GM23248 (cell line): ENCODE measurements at regions not wholly inside any gene's neighbourhood (a gene's known extent, or its start where the extent isn't known, plus 50 kb on each side); places are given as distances from the start of the nearest gene placed in this dataset.

ENCODE experiments used
- DNase-seq: peaks from one replicate; pipeline ENCODE4 v3.0.0-alpha.2; 2015
- H2AFZ ChIP-seq: fragments of 200-600 bp; sonication (generic); 2 replicates; pipeline ENCODE4 v1.6.1; 2016; ENCODE audit warnings: antibody characterized with exemption
- H3F3A ChIP-seq: fragments of 200-600 bp; sonication (generic); 2 replicates; pipeline ENCODE4 v1.6.1; 2016; ENCODE audit warnings: mild to moderate bottlenecking, antibody characterized with exemption, mixed run types; ENCODE audit not compliant: insufficient read depth
- H3K27ac ChIP-seq: fragments of 200-600 bp; sonication (generic); 2 replicates; pipeline ENCODE4 v1.5.1; 2016; ENCODE audit warnings: mild to moderate bottlenecking
- H3K27me3 ChIP-seq: fragments of 200-600 bp; sonication (generic); replicated peaks from 2 replicates; pipeline ENCODE4 v1.6.1; 2016; ENCODE audit warnings: mild to moderate bottlenecking; ENCODE audit not compliant: insufficient read depth
- H3K36me3 ChIP-seq: fragments of 200-600 bp; sonication (generic); 2 replicates; pipeline ENCODE4 v1.6.1; 2016; ENCODE audit warnings: low read depth, mild to moderate bottlenecking
- H3K4me1 ChIP-seq: fragments of 200-600 bp; sonication (generic); 2 replicates; pipeline ENCODE4 v1.6.1; 2016; ENCODE audit warnings: mild to moderate bottlenecking; ENCODE audit not compliant: insufficient read depth
- H3K4me2 ChIP-seq: fragments of 200-600 bp; sonication (generic); one replicate; pipeline ENCODE4 v1.6.1; 2016; ENCODE audit warnings: mild to moderate bottlenecking; ENCODE audit not compliant: unreplicated experiment
- H3K4me3 ChIP-seq: fragments of 200-600 bp; sonication (generic); 2 replicates; pipeline ENCODE4 v1.5.1; 2016; ENCODE audit warnings: mild to moderate bottlenecking
- H3K79me2 ChIP-seq: fragments of 200-600 bp; sonication (generic); 2 replicates; pipeline ENCODE4 v1.6.1; 2016; ENCODE audit warnings: mild to moderate bottlenecking; ENCODE audit not compliant: insufficient read depth
- H3K9ac ChIP-seq: fragments of 200-600 bp; sonication (generic); 2 replicates; pipeline ENCODE4 v1.6.1; 2016; ENCODE audit warnings: mild to moderate bottlenecking
- H3K9me2 ChIP-seq: fragments of 200-600 bp; sonication (generic); 2 replicates; pipeline ENCODE4 v1.6.1; 2016; ENCODE audit warnings: mixed run types, mild to moderate bottlenecking, moderate library complexity; ENCODE audit not compliant: insufficient read depth
- H3K9me3 ChIP-seq: fragments of 200-600 bp; sonication (generic); one replicate; pipeline ENCODE4 v1.6.1; 2017; ENCODE audit warnings: low read depth
- H4K20me1 ChIP-seq: fragments of 200-600 bp; sonication (generic); 2 replicates; pipeline ENCODE4 v1.6.0; 2016; ENCODE audit not compliant: insufficient read depth
- EZH2 ChIP-seq: fragments of 200-600 bp; sonication (generic); IDR thresholded peaks from 2 replicates; pipeline ENCODE4 v1.6.1; 2018; ENCODE audit warnings: antibody characterized with exemption, mild to moderate bottlenecking; ENCODE audit not compliant: insufficient read depth, poor library complexity, severe bottlenecking
- EZH2phosphoT487 ChIP-seq: fragments of 200-600 bp; sonication (generic); IDR thresholded peaks from 2 replicates; pipeline ENCODE4 v1.6.1; 2018; ENCODE audit warnings: antibody characterized with exemption, moderate library complexity, mild to moderate bottlenecking, low read depth; ENCODE audit not compliant: insufficient read depth
- WGBS, 2 experiments: methylation state at CpG; one replicate each; pipeline ENCODE4 v1.1.6; 2015 to 2017; ENCODE audit warnings: low lambda C conversion rate in 2 of 2, low coverage in 1 of 2; ENCODE audit errors: missing lambda C conversion rate in 2 of 2; 5-methylcytosine and 5-hydroxymethylcytosine counted together
- in situ Hi-C: fragments of 300-500 bp; cut with MboI; formaldehyde crosslinking; loops from 2 replicates; pipeline ENCODE4 v1.15.0; 2020

DNA sequence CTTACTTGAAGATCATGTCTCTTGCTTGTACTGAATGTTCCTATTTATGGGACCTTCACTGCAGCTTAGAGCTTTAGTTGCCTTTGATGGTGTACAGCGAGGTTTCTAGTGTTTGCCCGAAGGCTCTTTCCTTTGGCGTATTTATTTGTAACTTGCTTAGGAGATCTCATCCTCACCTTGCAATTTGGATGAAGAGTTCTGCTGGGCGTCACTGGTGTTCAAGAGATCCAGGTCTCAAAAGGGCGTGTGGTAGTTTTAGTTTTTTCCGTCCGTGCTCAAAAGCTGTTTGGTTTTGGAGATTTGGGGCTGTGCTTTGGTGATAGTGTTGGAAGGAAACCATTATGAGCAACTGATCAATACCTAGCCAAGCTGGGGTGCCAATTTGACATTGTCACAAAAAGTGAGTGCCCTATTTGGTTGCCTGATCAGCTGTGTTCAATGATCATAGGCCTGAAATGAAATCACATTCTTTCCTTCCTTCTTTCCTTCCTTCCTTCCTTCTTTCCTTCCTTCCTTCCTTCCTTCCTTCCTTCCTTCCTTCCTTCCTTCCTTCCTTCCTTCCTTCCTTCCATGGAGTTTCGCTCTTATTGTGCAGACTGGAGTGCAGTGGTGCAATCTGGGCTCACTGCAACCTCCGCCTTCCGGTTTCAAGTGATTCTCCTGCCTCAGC lies 69.7 kb upstream of the GRAMD1B start:
- TF ChIP-seq EZH2phosphoT487 (no peak), EZH2 (no peak)
- no peaks in the 10 kb centered on the region for H3K9me3 ChIP-seq
- DNase-seq: no peak
- no peaks in the 10 kb centered on the region for H4K20me1 ChIP-seq
- in situ Hi-C loops: no loop called here
- H3K4me3 ChIP-seq: no peak overlapping the region
- no peak overlapping the region for H3K27ac ChIP-seq
- peaks cover 4% of the 10 kb centered on the region; the same call in 1 of the 2 replicates for H3F3A ChIP-seq
- H3K4me1 ChIP-seq: peaks cover 9% of the 10 kb centered on the region; the same call in 1 of the 2 replicates
- H3K79me2 ChIP-seq: no peaks in the 10 kb centered on the region
- H3K9me2 ChIP-seq: no peaks in the 10 kb centered on the region
- 88 to 91% methylated on average over 10 of the region's 10 CpGs for WGBS, 2 experiments
- H3K4me2 ChIP-seq: no peak overlapping the region
- H3K36me3 ChIP-seq: no peaks in the 10 kb centered on the region
- peaks cover 50% of the 10 kb centered on the region for H3K27me3 ChIP-seq
- H2AFZ ChIP-seq: no peak overlapping the region
- no peak overlapping the region for H3K9ac ChIP-seq

DNA sequence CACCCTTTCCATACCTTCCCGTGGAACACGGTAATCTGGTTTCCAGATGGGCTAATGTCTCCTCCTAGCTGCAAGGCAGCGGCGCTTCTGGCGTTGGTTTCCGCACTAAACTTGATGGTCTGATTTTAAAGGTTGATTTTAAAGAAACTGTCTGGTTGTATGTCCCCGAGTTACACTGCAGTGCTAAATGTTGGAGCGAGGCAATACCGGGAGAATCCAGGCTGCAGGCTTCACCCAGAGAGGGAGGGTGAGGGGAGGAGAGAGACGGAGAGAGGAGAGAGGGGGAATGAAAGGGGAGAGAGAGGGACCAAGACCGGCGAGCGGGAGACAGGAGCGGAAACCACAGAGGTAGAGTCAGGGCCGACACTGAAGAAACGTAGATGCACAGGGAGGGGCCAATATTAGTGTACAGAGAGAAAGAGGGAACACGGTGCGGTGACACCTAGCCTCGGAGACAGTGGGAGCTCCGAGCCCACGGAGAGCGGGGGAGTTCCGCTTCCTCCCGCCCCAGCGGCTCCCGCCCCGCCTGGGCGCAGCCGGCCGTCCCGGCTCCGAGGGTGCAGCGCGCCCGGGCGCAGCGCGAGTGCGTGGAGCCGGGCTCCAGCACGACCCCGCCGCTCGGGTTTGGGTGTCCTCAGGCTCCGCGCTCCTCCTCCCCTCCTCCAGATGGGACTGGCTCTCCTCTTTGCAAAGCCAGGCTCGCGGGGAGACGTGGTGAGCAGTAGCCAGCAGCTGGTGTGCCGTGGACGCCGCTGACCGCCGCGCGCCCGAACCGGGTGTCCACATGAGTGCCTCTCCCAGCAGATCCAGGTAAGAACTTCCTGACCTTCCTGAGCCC lies 71.9 kb upstream of the GRAMD1B start:
- peaks cover 40% of the 10 kb centered on the region for H3K27me3 ChIP-seq
- WGBS, 2 experiments: 1 to 3% methylated on average over 29 to 57 of the region's 58 CpGs
- peak overlapping the region; percentile 99 for H3K4me2 ChIP-seq
- peak; percentile 54 for DNase-seq
- H3K27ac ChIP-seq: no peak overlapping the region
- H3K79me2 ChIP-seq: no peaks in the 10 kb centered on the region
- H3K9ac ChIP-seq: peak overlapping the region; percentile 28; the same call in 1 of the 2 replicates
- H3F3A ChIP-seq: peaks cover 3% of the 10 kb centered on the region; the same call in 1 of the 2 replicates
- H4K20me1 ChIP-seq: no peaks in the 10 kb centered on the region
- TF ChIP-seq EZH2 (no peak), EZH2phosphoT487 (no peak)
- H3K9me2 ChIP-seq: no peaks in the 10 kb centered on the region
- no peaks in the 10 kb centered on the region for H3K36me3 ChIP-seq
- peak overlapping the region; percentile 90 for H2AFZ ChIP-seq
- in situ Hi-C loops: no loop called here
- H3K4me3 ChIP-seq: peak overlapping the region; percentile 78
- H3K9me3 ChIP-seq: no peaks in the 10 kb centered on the region
- H3K4me1 ChIP-seq: peaks cover 6% of the 10 kb centered on the region; the same call in 1 of the 2 replicates

DNA sequence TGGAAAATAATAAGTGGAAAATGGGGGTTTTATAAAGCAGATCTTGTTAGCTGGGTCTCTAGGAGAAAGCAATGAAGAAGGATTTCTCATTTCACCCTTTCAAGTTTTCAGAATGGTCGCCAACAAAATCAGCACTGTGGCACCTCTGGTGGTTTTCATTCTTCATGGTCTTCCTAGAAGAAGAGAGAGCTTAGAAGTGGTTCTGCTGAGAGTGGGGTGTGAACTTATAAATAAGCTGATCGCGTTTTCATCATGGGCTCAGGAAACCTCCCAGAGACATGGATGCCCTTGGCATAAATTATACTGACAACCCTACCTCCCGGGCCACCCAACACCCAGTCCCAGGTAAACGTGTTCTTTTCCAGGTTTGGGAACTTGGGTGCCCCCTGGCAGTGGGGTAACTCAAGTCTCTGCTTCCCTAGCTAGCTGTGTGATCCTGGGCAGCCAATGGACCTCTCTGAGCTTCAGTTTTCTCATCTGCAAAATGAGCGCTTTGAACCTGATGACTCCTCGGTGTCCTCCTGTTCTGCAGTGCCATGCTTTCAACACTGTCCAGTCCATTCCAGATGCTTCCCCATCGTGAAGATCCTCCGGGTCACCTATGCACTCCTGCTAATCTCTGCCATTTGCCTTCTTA lies 72.6 kb upstream of the GRAMD1B start:
- 44 to 49% methylated on average over 9 of the region's 9 CpGs for WGBS, 2 experiments
- Histone ChIP-seq H3K4me3 (peak overlapping the region; percentile 78), H3K27me3 (peaks cover 47% of the 10 kb centered on the region), H3K79me2 (no peaks in the 10 kb centered on the region), H4K20me1 (no peaks in the 10 kb centered on the region), H3K9me3 (no peaks in the 10 kb centered on the region), H3K4me2 (peak overlapping the region; percentile 99), H3K9ac (no peak overlapping the region), H3K27ac (no peak overlapping the region), H3K36me3 (no peaks in the 10 kb centered on the region), H2AFZ (peak overlapping the region; percentile 90), H3K4me1 (peaks cover 5% of the 10 kb centered on the region; the same call in 1 of the 2 replicates), H3F3A (no peaks in the 10 kb centered on the region), H3K9me2 (no peaks in the 10 kb centered on the region)
- no peak for DNase-seq
- TF ChIP-seq EZH2 (no peak), EZH2phosphoT487 (no peak)
- in situ Hi-C loops: no loop called here

DNA sequence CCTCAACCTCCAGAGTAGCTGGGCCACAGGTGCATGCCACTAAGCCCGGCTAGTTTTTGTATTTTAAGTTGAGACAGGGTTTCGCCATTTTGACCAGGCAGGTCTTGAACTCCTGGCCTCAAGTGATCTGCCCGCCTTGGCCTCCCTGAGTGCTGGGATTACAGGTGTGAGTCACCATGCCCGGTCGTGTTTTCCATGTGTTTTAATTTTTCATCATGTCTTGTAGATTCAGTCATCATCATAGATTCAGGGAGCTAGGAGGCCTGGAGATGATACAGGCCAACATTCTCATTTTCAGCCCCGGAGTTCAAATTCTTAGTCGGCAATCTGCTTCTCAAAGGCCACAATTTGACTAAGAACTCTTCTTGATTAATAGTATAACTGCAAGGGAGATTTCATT lies 73.5 kb upstream of the GRAMD1B start:
- Histone ChIP-seq H3K79me2 (no peaks in the 10 kb centered on the region), H4K20me1 (no peaks in the 10 kb centered on the region), H2AFZ (no peak overlapping the region), H3F3A (no peaks in the 10 kb centered on the region), H3K27ac (no peak overlapping the region), H3K36me3 (no peaks in the 10 kb centered on the region), H3K4me2 (no peak overlapping the region), H3K4me3 (no peak overlapping the region), H3K9me2 (no peaks in the 10 kb centered on the region), H3K9me3 (no peaks in the 10 kb centered on the region), H3K9ac (no peak overlapping the region), H3K4me1 (peaks cover 5% of the 10 kb centered on the region; the same call in 1 of the 2 replicates), H3K27me3 (peaks cover 41% of the 10 kb centered on the region)
- 82 to 83% methylated on average over 7 of the region's 7 CpGs for WGBS, 2 experiments
- TF ChIP-seq EZH2phosphoT487: no peak
- no peak for TF ChIP-seq EZH2
- in situ Hi-C loops: no loop called here
- DNase-seq: no peak
